ENCODE measurements at regions not wholly inside any gene's neighbourhood (a gene's known extent, or its start where the extent isn't known, plus 50 kb on each side); places are given as distances from the start of the nearest gene placed in this dataset.

DNA sequence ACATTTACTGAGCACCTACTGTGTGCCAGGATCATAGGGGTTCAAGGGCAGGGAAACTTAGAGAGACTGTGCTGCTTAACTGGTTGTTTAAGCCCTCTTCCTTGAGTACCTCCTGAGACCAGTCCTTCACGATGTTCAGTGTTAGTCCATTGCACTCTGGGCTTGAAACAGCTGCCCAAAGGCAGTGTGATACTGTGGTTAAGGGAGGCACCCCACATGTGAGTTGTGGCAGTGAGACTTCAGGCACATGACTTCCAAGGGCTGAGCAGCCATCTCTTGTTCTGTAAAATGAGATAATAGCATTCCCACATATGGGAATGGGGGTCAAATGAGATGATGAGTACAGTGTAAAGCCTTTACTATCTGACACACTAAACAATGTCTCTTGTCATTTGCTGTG, 75.1 kb downstream of the LINGO1 start:
- DNase-seq, result no peak

DNA sequence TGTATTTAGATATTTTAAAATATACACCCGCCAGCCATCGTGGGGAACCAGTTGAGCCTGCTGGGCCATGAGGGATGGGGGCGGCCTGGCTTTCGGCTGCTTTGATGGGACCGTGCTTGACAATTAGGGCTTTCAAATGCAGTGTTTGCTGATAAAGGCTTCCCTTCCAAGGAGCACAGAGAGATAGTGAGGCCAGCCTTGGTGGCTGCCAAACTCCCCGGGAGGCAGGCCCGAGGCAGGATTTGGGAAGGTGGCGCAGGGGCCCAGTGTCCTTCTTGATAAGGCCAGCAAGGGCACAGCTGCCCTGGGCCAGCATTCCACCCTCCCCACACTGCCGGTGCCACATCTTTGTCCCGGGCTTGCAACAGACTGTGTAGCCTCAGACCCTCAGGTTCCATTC, 75.6 kb downstream of the LINGO1 start:
- no peak for DNase-seq

GRCh38 chr15:77556622-77557021, 76.1 kb downstream of the LINGO1 start:
- DNase-seq, result no peak

DNA sequence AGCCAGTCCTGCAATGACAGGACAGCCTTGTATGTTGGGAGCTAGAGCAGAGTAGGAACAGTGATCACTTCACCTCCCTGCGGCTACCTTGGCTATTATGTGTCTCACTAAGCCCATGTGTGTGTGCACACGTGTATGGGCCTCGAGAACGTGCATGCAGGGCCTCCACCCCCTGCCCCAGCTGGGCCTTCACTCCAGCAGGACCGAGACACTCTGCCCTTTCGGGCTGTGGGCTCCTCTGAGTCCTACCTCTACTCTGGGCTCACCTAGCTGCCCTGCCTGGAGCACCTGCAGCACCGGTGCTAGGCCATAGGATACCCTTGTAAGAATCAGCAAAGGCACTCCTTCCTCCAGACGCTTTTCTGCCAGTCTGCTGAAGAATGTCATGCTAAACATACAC, 77.5 kb downstream of the LINGO1 start:
- DNase-seq, result no peak

DNA sequence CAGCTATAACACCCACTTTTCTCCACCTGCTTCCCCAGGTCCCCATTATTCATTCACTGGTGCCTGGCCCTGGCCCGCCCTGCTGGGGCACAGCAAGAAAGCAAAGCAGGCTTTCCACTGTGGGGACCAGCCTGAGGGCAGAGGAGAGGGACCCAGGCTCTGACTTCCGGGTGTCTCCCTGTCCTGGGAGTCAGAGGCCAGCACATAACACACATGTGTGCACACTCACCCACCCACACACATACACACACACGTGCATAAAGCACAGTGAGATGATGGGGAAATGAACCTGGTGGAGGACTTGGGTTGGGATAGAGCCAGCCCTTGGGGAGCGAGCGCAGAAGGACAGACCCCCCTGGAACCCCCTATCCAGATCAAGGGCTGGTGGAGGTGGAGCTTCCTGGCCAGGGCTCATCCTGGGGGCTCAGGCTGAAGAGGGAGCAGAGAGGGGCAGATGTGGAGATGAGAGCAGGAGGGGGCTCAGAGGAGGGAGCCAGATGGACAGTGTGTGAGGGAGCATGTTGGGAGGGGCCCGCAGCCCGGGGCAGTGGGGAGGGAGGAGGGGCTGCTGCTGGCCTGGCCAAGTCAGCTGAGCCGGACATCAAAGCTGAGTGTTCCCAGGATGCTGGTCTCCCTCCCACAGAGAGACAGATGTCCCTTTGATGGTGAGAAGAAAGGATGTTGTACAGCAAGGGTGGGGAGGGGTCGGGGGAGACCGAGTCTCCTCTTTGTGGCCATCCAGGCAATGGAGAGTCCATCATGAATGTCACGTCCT, 78.2 kb downstream of the LINGO1 start:
- no peak for DNase-seq

- no peak for DNase-seq
These were observed 79.0 kb downstream of the LINGO1 start for GRCh38 chr15:77553695-77554094.

- DNase-seq, result no peak
These were observed 79.5 kb downstream of the LINGO1 start for GRCh38 chr15:77553257-77553656.

GRCh38 chr15:77552066-77552465, 80.6 kb downstream of the LINGO1 start:
- DNase-seq, result no peak

- no peak for DNase-seq
These were observed 82.1 kb downstream of the LINGO1 start for GRCh38 chr15:77550301-77551251.

DNA sequence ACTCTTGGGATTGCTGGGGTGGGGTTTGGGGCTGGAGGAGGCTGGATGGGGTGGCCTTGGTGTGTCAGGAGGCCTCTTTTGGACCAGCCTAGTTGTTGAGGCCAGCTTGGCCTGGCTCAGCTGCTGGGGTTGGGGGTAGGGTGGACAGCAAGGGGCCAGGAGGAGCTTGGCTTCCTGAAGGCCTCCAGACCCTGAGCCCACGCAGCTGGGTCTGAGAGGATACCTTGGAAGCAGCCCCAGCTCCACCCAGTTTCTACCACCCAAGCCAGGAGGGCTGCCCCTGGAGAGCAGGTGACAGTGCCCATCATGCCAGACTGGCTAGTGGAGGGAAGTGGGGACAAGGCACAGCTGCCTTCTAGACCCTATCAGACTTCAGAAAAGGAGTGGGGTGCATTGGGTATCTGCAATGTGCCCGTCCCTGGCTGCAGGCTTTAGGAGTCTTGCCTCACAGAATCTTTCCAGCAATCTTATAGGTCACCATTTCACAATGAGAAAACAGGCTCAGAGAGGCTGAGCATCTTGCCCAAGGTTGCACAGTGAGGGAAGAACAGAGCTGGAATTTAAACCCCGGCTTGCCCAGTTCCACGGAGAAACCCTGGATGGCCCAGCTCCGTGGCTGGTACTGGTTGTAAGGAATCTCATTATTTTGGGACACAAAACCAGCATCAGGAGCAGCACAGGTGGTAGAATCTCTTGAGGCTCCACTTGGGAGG, 83.0 kb downstream of the LINGO1 start:
- no peak for DNase-seq

DNA sequence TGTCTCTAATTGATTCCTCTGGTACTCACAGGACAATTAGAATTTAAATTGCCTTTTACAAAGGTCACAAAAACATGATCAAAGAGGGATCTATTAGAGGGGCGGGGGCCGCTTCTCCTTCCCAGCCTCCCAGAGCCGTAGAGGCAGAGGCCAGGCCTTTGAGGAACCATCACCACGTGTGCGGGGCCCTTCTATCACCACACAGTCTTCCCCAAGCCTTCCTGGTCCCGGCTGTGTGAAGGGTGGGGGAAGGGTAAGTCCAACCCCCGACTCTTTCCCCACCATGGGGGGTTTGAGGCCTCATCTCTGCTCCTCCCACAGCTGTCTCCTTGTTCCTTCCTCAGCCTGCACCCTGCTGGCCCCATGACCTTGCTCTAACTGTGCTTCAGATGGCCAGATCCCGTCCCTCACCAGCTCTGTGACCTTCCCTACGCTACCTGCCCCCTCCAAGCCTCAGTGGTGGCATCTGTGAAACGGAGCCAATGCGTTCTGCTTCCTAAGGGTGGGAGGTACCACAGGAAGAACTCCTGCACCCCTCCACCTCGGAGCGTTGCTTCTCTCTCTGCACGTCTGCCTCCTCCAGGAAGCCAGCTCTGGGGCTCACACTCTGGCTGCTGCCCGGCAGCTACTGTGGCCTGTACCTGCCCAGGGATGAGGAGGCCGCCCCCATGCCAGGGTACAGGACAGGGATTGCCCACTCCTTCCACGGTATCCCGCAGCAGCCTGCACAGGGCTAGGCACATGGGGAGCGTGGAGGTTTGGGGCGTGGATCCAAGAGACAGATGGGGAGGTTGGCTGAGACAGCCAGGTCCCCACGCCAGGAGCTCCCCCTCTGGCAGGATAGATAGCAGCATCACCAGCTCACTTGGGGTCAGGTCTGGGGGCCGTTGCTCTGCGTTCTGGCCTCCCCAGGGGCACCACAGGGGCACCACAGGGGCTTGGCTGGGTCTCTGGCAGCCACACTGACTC, 83.8 kb downstream of the LINGO1 start:
- no peak for DNase-seq

DNA sequence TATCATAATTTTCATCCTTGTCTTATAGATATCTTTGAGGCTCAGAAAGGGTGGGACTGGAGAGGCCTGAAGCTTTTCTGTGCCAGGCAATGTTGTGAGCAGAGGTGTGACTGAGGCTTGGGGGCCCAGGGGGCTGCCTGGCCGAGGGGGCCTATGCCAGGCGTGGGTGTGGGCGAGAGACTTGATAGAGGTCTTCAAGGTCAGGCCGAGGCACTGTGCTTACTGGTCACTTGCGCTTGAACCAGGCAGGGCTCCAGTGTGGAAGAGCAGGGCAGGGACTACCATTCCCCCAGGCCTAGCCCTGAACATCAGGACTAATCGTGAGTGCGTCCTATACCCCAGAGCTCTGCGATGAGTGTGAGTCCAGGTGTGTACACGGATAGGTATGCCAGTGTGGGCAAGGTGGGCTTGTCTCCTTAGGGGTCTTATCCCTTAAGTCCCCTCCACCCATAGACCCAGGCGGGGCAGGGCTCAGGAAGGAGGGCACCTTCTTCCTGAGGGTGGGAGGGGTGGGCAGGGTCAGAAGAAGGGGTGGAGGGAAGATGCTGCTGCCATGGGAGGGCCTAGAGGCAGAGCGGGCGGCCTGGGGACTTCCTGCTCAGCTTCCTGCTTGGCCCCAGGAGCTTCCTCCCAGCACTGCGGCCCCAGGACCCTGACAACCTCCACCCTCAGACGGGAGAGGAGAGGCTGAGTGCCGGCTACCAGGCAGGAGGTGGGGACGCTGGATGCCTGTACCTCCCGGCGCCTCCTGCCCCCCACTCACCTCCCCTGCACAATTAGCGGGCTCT, 84.7 kb downstream of the LINGO1 start:
- DNase-seq, result no peak

- DNase-seq, result no peak
These were observed 85.8 kb downstream of the LINGO1 start for GRCh38 chr15:77546870-77547269.

GRCh38 chr15:77546050-77546501, 86.6 kb downstream of the LINGO1 start:
- DNase-seq, result no peak

- DNase-seq, result no peak
These were observed 87.7 kb downstream of the LINGO1 start for GRCh38 chr15:77545058-77545457.

- no peak for DNase-seq
These were observed 88.5 kb downstream of the LINGO1 start for GRCh38 chr15:77544162-77544561.

DNA sequence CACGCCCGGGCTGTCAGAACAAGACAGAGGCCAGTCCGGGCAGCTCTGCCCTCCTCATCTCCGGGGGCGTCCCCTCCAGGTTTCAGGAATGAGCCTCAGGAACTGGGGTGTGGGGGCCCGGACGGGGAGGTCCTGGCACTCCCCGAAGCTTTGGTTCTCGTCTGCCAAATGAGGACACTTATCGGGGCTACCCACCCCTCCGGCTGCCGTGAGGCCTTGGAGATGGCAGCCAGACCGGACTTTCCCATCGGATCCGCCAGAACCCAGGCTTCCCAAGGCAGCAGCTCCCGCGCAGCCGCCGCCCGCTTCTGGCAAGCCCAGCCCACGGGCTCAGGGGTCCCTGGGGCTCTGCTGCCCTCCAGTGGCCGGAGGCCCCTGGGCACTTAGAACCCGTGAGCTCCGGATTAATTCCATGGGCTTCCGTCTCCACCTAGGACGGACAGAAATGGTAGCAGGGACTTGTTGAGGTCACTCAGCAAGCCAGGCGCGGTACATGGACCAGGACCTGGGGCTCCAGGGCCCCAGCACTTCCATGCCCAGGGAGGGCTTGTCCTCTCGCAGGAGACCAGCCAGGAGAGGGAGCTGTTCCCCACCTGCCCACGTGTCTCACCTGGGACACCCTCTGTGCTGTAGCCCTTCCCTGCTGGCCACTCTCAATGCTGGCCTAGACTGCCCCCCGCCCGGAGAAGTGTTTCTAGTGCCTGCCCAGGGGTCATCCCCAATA, 89.4 kb downstream of the LINGO1 start:
- peak; percentile 40 for DNase-seq

GRCh38 chr15:77542491-77543001, 90.2 kb downstream of the LINGO1 start:
- DNase-seq, result no peak

DNA sequence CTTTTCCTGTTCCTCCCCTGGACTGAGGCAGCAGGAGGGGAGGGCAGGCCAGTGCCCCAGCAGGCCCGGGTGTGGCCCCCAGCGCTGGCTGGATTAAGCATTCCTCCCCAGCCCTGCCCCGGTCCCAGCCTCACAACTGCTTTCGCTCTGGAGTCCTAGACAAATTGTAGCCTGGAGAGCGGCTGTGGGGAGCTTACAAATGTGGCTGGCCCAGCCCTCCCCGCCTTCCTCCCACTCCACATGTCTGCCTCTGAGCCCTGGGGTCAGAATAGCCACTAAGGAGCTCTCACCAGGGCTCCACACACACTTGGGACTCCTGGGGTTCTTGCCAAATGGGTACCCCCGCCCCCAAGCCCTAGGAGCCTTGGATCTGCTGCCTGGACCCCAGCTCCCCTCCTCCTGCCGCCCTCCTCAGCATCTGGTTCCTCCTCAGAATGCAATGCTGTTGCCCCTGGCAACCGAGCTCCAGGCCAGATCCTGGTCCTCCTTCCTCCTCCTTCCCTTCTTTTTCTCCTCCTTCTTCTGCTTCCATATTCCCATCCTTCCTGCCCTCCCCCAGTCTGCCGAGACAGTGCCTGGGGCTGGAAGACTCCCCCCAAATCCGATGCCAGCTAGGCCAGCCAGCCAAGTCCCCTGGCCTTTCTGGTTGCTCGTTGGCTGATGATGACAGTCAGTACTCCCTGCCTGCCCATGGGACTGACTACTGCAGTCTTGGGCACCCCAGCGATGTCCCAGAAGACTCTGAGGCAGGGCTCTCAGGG, 91.1 kb downstream of the LINGO1 start:
- no peak for DNase-seq
